ENCODE measurements at regions not wholly inside any gene's neighbourhood (a gene's known extent, or its start where the extent isn't known, plus 50 kb on each side); places are given as distances from the start of the nearest gene placed in this dataset.
"Not testable (repeated sequence)": the region's sequence is repeated elsewhere in the genome, so short reads cannot be mapped to it uniquely, and the experiment has no call there.

DNA sequence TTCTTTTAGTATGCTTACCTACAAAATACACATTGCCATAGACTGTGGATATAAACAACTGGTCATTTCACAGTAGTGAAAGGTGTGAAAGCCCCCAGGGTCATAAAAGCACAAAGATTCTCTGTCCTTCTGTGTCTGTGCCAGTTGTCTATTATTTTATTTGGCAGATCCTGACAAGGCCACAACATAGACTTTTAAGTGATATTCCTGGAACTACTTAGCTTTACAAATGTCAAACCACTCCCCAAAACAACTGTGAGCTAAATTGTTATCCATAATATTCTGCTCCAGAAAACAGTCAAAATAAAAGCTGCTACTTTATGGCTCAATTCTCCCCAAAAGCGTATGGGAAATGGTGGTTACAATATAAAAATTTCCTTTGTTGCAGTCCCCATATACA lies 172.1 kb downstream of the SEC23A start:
- no peak for TF ChIP-seq CTCF (IDR thresholded peaks at IDR 0.05)
- no peak for TF ChIP-seq POLR2A (IDR thresholded peaks at IDR 0.05)
- no peak overlapping the region for H3K4me3 ChIP-seq
- intact Hi-C loops (cut with DNase I): no loop called here
- no peaks in the 10 kb centered on the region for H3K4me1 ChIP-seq
- no peaks in the 10 kb centered on the region for H3K27me3 ChIP-seq
- WGBS, 2 donors: 79 to 81% methylated on average over 1 of the region's 1 CpG
- no peaks in the 10 kb centered on the region for H3K9me3 ChIP-seq
- DNase-seq: no peak
- no peak overlapping the region for H3K27ac ChIP-seq
- no peaks in the 10 kb centered on the region for H3K36me3 ChIP-seq

DNA sequence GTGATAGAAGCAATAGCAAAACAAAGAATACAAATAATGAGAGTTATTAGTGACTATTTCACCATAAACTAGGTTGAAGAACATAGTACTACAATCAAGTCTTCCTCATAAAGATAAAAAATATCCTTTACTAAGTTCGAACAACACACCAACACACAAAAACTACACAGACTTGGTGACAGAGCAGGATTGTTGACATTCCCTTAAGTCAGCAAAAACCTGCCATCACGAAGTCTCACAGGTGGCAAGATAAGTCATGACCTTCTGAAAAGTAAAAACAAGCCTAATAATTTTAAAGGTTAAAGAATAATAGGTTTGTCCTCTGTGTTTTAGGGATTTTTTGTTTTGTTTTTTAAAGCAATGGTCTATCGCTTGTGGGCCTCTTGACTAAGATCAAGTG lies 173.0 kb downstream of the SEC23A start:
- no peak overlapping the region for H3K4me3 ChIP-seq
- DNase-seq: no peak
- TF ChIP-seq POLR2A (IDR thresholded peaks at IDR 0.05) (no peak), CTCF (IDR thresholded peaks at IDR 0.05) (no peak)
- H3K27me3 ChIP-seq: no peaks in the 10 kb centered on the region
- no peaks in the 10 kb centered on the region for H3K4me1 ChIP-seq
- no peaks in the 10 kb centered on the region for H3K36me3 ChIP-seq
- intact Hi-C loops (cut with DNase I): no loop called here
- WGBS, 2 donors: 67 to 69% methylated on average over 3 of the region's 3 CpGs
- no peaks in the 10 kb centered on the region for H3K9me3 ChIP-seq
- no peak overlapping the region for H3K27ac ChIP-seq

- Histone ChIP-seq H3K27me3 (no peaks in the 10 kb centered on the region), H3K9me3 (no peaks in the 10 kb centered on the region), H3K27ac (no peak overlapping the region), H3K36me3 (no peaks in the 10 kb centered on the region), H3K4me3 (no peak overlapping the region), H3K4me1 (no peaks in the 10 kb centered on the region)
- DNase-seq: no peak
- intact Hi-C loops (cut with DNase I): no loop called here
- TF ChIP-seq POLR2A (IDR thresholded peaks at IDR 0.05): no peak
- no peak for TF ChIP-seq CTCF (IDR thresholded peaks at IDR 0.05)
These were observed 173.6 kb downstream of the SEC23A start for GRCh38 chr14:38929416-38929815.

GRCh38 chr14:38921893-38922292 lies 181.1 kb downstream of the SEC23A start:
- H3K4me1 ChIP-seq; H3K4me3 ChIP-seq; intact Hi-C loops (cut with DNase I); H3K36me3 ChIP-seq; H3K9me3 ChIP-seq; H3K27me3 ChIP-seq; DNase-seq; H3K27ac ChIP-seq: not testable (repeated sequence)
- whole genome bisulfite sequencing, 2 donors: 94 to 100% methylated on average over 1 to 8 of the region's 11 CpGs

DNA sequence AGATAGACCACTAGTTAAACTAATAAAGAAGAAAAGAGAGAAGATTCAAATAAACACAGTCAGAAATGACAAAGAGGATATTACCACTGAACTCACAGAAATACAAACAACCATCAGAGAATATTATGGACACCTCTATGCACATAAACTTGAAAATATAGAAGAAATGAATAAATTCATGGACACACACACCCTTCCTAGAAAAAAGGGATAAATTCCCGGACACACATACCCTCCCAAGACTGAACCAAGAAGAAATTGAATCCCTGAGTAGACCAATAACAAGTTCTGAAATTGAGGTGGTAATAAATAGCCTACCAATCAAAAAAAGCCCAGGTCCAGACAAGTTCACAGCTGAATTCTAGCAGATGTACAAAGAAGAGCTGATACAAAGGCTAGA lies 187.9 kb downstream of the SEC23A start:
- 50 to 72% methylated on average over 1 of the region's 1 CpG for WGBS, 2 donors
- Histone ChIP-seq H3K27me3 (no peaks in the 10 kb centered on the region), H3K9me3 (no peaks in the 10 kb centered on the region), H3K27ac (no peak overlapping the region), H3K4me1 (no peaks in the 10 kb centered on the region), H3K4me3 (no peak overlapping the region), H3K36me3 (no peaks in the 10 kb centered on the region)
- DNase-seq: no peak
- intact Hi-C loops (cut with DNase I): no loop called here
- no peak for TF ChIP-seq POLR2A (IDR thresholded peaks at IDR 0.05)
- TF ChIP-seq CTCF (IDR thresholded peaks at IDR 0.05): no peak

- WGBS, 2 donors: 22 to 42% methylated on average over 1 of the region's 1 CpG
- no peaks in the 10 kb centered on the region for H3K36me3 ChIP-seq
- H3K9me3 ChIP-seq: no peaks in the 10 kb centered on the region
- no peaks in the 10 kb centered on the region for H3K27me3 ChIP-seq
- no peak for DNase-seq
- intact Hi-C loops (cut with DNase I): no loop called here
- TF ChIP-seq CTCF (IDR thresholded peaks at IDR 0.05) (no peak), POLR2A (IDR thresholded peaks at IDR 0.05) (no peak)
- H3K4me3 ChIP-seq: no peak overlapping the region
- no peak overlapping the region for H3K27ac ChIP-seq
- H3K4me1 ChIP-seq: no peaks in the 10 kb centered on the region
These were observed 192.9 kb downstream of the SEC23A start for GRCh38 chr14:38910092-38910491.
